ENCODE measurements at regions not wholly inside any gene's neighbourhood (a gene's known extent, or its start where the extent isn't known, plus 50 kb on each side); places are given as distances from the start of the nearest gene placed in this dataset.

DNA sequence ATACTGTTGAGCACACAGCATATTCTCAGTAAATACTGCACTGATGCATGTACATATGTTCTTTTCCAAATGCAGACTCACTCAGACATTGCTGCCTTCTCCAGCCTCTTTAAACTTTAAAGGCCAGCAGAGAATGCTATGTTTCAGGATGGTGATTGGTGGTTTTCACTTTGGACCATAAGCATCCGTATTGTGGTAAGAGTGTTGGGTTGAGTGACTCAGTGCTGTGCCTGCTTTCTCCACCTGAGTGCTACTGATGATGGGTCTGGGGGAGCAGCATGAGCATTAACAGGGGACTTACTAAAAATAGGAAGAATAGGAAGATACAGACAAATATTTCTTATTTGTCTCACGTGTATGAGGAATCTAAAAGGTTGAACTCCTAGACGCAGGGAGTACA lies 56.3 kb upstream of the ZNF92 start:
- 92 to 100% methylated on average over 2 to 3 of the region's 3 CpGs for WGBS, 2 donors (ENCODE audit: low coverage in 1 of 2)
- H3K36me3 ChIP-seq = no peaks in the 10 kb centered on the region
- no peaks in the 10 kb centered on the region for H3K27me3 ChIP-seq
- H3K4me3 ChIP-seq = no peak overlapping the region
- DNase-seq = no peak
- TF ChIP-seq, protein P1, sequence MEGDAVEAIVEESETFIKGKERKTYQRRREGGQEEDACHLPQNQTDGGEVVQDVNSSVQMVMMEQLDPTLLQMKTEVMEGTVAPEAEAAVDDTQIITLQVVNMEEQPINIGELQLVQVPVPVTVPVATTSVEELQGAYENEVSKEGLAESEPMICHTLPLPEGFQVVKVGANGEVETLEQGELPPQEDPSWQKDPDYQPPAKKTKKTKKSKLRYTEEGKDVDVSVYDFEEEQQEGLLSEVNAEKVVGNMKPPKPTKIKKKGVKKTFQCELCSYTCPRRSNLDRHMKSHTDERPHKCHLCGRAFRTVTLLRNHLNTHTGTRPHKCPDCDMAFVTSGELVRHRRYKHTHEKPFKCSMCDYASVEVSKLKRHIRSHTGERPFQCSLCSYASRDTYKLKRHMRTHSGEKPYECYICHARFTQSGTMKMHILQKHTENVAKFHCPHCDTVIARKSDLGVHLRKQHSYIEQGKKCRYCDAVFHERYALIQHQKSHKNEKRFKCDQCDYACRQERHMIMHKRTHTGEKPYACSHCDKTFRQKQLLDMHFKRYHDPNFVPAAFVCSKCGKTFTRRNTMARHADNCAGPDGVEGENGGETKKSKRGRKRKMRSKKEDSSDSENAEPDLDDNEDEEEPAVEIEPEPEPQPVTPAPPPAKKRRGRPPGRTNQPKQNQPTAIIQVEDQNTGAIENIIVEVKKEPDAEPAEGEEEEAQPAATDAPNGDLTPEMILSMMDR (IDR thresholded peaks at IDR 0.05) = no peak
- no peak for TF ChIP-seq POLR2A (IDR thresholded peaks at IDR 0.05)
- TF ChIP-seq EP300 (IDR thresholded peaks at IDR 0.05; ENCODE audit: low read depth) = no peak
- TF ChIP-seq POLR2AphosphoS5 (IDR thresholded peaks at IDR 0.05) = no peak
- intact Hi-C loops (cut with DNase I; ENCODE audit: low total_unique reads) = no loop called here
- H3K27ac ChIP-seq = no peak overlapping the region
- no peaks in the 10 kb centered on the region for H3K9me3 ChIP-seq
- in situ Hi-C loops (cut with MboI; ENCODE audit: low pct_ligation_motif_present in 1 of 4, low pct_unique_long_range_greater_than_20kb in 1 of 4, low sequenced_read_pairs in 3 of 4) = loop anchor here in 2 of 4 donors (25.0 kb wide), 1 partner anchor 355 kb away; no protein-coding TSS in a partner anchor
- no peaks in the 10 kb centered on the region for H3K4me1 ChIP-seq

DNA sequence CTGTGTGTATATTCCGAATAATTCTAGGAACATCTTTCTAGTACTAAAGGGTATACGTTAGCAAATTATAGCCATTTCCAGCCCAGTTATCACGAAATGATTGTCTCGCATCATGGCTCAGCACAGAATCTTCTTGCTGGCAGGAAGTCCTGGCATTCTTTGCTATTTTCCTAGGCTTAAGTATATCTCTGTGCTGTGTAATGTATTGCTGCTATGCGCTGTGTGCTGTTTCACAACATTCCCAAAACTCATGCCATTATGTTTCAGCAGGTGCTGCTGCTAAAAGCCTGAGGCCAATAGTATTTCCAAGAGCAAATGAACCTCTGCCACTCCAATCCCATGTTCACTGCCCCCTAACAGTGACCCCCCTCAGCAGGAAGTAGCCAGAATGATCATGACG lies 62.9 kb upstream of the ZNF92 start:
- no peaks in the 10 kb centered on the region for H3K9me3 ChIP-seq
- no peak overlapping the region for H3K27ac ChIP-seq
- H3K4me3 ChIP-seq = no peak overlapping the region
- H3K4me1 ChIP-seq = no peaks in the 10 kb centered on the region
- WGBS, 2 donors (ENCODE audit: low coverage in 1 of 2) = 88 to 89% methylated on average over 6 of the region's 6 CpGs
- H3K27me3 ChIP-seq = no peaks in the 10 kb centered on the region
- intact Hi-C loops (cut with DNase I; ENCODE audit: low total_unique reads) = no loop called here
- TF ChIP-seq, protein P1 (IDR thresholded peaks at IDR 0.05) = no peak
- TF ChIP-seq EP300 (IDR thresholded peaks at IDR 0.05; ENCODE audit: low read depth) (no peak), POLR2AphosphoS5 (IDR thresholded peaks at IDR 0.05) (no peak), POLR2A (IDR thresholded peaks at IDR 0.05) (no peak)
- H3K36me3 ChIP-seq = no peaks in the 10 kb centered on the region
- DNase-seq = no peak
- in situ Hi-C loops (cut with MboI; ENCODE audit: low pct_ligation_motif_present in 1 of 4, low pct_unique_long_range_greater_than_20kb in 1 of 4, low sequenced_read_pairs in 3 of 4) = loop anchor here in 2 of 4 donors (25.0 kb wide), 1 partner anchor 348 kb away; no protein-coding TSS in a partner anchor

DNA sequence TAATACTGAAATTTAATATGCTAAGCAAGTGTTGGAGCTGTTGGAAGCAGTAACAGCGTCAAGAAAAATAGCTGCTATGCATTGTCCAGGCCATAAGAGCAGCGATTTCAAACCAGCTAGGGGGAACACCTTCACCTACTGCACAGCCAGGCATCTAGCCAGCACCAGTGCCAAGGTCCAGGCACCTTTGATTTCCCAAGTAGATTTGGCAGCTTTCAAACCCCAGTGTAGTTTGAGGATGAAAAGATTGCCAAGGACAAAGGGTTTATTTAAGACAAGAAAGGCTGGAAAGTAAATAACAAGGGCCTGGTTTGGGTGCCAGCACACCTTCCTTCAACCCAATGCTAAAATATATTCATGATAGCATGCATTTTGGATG lies 65.4 kb upstream of the ZNF92 start:
- no peak for DNase-seq
- in situ Hi-C loops (cut with MboI; ENCODE audit: low pct_ligation_motif_present in 1 of 4, low pct_unique_long_range_greater_than_20kb in 1 of 4, low sequenced_read_pairs in 3 of 4) = loop anchor here in 2 of 4 donors (25.0 kb wide), 1 partner anchor 346 kb away; no protein-coding TSS in a partner anchor
- Histone ChIP-seq H3K4me3 (no peak overlapping the region), H3K4me1 (no peaks in the 10 kb centered on the region), H3K9me3 (no peaks in the 10 kb centered on the region), H3K27me3 (no peaks in the 10 kb centered on the region), H3K27ac (no peak overlapping the region), H3K36me3 (no peaks in the 10 kb centered on the region)
- intact Hi-C loops (cut with DNase I; ENCODE audit: low total_unique reads) = no loop called here
- WGBS, 2 donors (ENCODE audit: low coverage in 1 of 2) = 75% methylated on average over 2 of the region's 2 CpGs; no CpG with 5 or more reads in 1 of the 2 donors
- TF ChIP-seq POLR2AphosphoS5 (IDR thresholded peaks at IDR 0.05) = no peak
- no peak for TF ChIP-seq EP300 (IDR thresholded peaks at IDR 0.05; ENCODE audit: low read depth)
- no peak for TF ChIP-seq POLR2A (IDR thresholded peaks at IDR 0.05)
- TF ChIP-seq, protein P1 (IDR thresholded peaks at IDR 0.05) = no peak

DNA sequence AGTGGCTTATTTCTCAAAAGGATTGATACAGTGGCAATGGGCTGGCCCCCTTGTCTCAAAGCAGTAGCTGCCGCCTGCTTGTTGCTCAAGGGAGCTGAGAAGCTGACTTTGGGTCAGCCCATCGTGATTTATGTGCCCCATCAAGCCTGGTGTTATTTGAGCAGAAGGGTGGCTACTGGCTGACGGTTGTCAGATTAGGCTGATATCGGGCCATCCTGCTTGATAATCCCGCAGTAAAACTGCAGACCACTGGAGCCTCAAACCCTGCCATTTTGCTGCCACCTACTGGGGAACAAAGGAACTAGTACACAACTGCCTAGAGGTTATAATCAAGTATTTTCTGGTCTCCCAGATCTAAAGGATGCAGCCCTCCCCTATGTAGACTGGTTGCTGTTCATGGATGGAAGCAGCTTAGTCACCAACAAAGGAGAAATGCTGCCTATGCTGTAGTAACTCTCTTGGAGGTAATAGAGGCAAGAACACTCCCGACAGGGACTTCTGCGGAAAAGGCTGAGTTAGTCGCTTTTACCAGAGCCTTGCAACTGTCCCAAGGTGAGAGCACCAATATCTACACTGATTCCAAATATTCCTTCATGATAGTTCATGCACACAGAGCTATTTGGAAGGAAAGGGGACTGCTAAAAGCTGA lies 65.9 kb upstream of the ZNF92 start:
- TF ChIP-seq POLR2A (IDR thresholded peaks at IDR 0.05) (no peak), POLR2AphosphoS5 (IDR thresholded peaks at IDR 0.05) (no peak), EP300 (IDR thresholded peaks at IDR 0.05; ENCODE audit: low read depth) (no peak)
- TF ChIP-seq, protein P1 (IDR thresholded peaks at IDR 0.05) = peak; percentile 49 to 77 (median 65)
- 48 to 100% methylated on average over 2 to 8 of the region's 8 CpGs for WGBS, 2 donors (ENCODE audit: low coverage in 1 of 2)
- in situ Hi-C loops (cut with MboI; ENCODE audit: low pct_ligation_motif_present in 1 of 4, low pct_unique_long_range_greater_than_20kb in 1 of 4, low sequenced_read_pairs in 3 of 4) = loop anchor here in 2 of 4 donors (25.0 kb wide), 1 partner anchor 345 kb away; no protein-coding TSS in a partner anchor
- Histone ChIP-seq H3K36me3 (no peaks in the 10 kb centered on the region), H3K9me3 (no peaks in the 10 kb centered on the region), H3K4me3 (no peak overlapping the region), H3K27me3 (no peaks in the 10 kb centered on the region), H3K4me1 (no peaks in the 10 kb centered on the region), H3K27ac (no peak overlapping the region)
- DNase-seq = peak; percentile 8
- intact Hi-C loops (cut with DNase I; ENCODE audit: low total_unique reads) = no loop called here

Measured in transverse colon (tissue), 4 donors.